NCI-H748 (cell line): ENCODE measurements at regions not wholly inside any gene's neighbourhood (a gene's known extent, or its start where the extent isn't known, plus 50 kb on each side); places are given as distances from the start of the nearest gene placed in this dataset.

Source experiments
- DNase-seq: peaks from one replicate; lab custom pipeline; 2025; ENCODE audit not compliant: unreplicated experiment; lab: John Stamatoyannopoulos, UW

DNA sequence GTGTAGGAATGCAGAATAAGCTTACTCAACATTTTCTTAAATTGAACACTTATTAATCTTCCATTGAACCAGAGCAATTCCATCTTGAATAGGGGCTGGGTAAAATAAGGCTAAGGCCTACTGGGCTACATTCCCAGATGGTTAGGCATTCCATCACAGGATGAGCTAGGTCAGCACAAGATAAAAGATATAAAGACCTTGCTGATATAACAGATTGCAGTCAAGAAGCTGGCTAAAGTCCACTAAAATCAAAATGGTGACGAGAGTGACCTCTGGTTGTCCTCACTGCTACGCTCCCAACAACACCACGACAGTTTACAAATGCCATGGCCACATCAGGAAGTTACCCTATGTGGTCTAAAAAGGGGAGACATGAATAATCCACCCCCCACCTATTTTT lies 156.1 kb downstream of the NXNL2 start:
- DNase-seq, result no peak

DNA sequence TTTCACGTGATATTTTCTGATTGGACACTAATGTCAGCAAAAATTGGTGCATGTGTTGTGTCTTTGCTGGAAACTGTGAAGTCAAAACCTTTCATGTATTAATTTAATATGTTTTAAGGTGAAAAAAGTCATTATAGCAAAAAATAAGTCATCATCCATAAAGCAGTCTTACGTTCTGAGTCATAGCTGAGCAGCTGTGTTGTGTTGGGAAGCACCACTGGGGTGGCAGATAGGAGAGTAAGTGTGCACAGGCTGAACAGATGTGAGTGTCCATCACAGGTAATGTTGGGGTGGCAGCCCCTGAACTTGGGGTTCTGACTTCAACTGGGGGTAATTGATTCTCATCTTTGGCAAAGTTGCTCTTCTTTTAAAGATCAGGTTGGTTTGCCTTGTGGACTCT lies 156.8 kb downstream of the NXNL2 start:
- DNase-seq, result no peak

DNA sequence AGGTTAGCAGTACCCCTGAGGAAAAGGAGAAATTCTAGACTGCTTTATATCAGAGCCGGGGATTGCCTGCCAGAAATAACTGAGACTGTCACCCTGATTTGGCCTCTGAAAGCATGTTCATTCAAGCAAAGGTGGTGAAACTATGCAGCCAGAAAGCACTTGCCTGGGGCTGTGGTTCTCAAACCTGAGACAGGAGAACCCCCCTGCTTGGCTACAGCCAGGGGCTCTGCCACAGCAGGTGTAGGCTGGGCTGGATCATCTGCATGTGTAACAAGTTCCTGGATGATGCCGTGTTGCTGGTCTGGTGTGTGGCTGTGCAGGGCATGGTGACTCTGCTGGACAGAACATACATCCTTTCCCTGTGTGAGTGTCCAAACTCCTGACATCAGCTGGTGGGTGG lies 157.8 kb downstream of the NXNL2 start:
- no peak for DNase-seq

DNA sequence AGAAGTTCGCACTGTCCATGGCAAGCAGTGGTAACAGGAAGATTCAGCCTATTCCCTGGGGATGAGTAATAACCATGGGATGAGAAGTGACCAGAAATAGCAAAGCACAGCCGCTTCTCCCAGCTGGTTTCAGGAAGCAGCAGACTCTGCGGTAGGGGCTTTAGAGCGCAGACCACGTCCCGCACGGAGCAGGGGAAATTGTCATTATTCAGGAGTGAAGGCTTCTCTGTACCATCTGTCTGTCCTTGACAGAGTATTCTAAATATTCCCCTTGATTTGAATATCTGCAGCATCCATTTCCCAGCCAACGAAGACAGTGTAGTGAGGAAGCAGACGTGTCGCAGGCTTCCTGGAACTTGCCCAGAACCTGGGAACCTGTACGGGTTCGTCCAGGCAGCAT lies 159.6 kb downstream of the NXNL2 start:
- DNase-seq, result peak; percentile 4

DNA sequence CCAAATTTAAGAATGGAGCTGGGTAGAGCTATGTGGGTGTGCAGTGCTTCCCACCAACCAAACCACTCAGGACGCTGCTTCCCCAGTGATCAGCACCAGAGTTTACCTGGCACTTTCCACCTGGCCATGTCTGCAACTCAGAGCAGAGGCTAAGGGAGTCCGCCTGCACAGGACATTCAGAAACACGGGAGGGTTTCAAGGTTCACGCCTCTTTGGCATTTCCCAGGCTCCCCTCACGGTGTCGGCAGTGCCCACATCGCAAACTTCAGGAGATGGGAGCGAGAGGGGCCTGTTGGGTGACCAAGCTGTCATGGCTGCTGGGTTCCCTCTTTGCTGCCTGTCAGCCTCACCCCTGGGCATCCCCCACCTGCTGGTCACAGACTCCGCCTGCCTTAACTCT lies 161.5 kb downstream of the NXNL2 start:
- DNase-seq, result no peak

DNA sequence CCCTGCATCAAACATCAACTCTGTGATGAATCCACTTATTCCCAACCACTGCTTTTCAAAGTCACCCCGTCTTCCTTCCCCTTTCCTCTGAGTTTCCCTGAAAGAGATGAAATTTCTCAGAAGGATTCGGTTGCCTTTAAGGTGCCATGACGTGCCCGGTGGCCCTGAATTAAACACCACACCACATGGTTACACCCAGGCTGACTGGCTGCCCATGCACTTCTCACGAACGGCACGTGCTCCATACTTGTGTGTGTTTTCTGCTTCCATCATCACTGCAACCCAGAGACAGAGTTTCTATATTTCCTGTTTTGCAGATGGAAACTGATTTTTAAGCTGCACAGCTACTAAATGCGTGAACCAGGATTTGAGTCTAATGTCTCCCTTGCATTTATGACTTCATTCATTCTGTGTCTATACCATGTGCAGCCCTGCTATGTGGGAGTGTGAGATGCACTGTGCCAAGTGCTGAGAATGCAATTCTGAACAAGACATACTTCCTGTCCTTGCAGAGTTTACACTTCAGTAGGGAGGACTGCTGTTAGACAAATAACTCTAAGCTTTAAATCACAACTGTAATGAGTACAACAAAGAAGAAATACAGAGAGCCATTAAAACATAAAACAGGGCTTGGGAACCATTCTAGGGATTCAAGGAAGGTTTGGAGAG lies 162.9 kb downstream of the NXNL2 start:
- DNase-seq, result peak; percentile 6

DNA sequence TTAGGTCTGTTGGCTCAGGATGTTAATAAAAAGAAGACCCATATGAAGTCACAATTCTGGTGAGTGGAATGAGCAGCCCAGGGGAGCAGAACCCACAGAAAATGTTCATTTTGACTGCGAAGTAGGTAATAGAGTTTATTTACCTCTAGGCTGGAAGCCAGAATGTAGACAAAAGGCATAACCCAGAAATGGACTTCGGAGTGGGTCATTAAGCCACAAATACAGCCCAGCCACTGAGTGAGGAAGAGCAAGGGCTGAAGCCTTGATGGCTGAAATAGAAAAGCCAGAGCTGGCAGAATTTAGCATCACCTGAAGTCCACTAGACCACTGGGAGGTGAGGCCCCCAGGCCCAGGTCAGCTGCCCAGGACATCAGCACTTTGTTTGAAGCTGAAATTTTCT lies 168.0 kb downstream of the NXNL2 start:
- no peak for DNase-seq

DNA sequence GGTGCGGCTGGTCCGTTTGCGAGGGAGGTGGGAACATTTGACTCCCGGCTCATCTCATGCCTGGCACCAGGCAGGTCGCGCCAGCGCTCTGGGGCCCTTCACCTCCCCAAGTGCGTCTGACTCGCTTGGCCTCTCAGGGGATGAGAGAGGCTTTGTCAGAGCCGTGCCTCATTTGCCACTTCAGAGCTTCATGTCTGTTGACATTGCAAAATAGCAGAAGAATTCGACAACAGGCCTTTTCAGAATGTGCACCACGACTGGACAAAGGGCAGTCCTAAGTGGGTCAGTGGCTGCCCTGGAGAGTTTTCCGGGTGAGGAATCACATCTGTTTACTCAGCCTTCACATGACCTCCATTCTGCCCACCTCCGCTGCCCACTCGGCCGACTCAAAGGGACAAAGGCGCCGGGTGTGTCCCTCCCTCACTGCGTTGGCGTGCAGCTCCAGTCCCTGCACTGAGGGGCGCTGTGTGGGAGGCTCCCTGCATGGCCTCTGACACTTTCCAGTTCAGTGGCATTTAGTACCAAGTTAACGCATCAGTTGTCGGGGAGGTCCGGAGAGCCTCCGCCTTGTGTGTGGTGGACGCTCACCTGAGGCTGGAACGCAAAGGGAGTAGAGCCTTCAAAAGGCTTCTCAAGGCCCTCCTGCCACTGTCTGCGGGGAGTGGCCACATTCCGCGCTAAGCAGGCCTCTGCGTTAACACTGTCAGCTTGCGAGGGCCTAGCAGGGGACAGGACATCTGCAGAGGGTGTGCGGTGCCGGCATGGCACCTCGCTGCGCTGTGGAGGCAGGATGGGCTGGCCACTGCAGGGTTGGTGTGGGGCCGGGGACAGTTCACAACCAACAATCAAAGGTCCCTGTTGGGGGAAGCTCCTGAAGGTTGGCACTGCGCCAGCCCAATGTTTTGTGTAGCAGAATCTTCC lies 171.5 kb downstream of the NXNL2 start:
- peak; percentile 79 for DNase-seq

DNA sequence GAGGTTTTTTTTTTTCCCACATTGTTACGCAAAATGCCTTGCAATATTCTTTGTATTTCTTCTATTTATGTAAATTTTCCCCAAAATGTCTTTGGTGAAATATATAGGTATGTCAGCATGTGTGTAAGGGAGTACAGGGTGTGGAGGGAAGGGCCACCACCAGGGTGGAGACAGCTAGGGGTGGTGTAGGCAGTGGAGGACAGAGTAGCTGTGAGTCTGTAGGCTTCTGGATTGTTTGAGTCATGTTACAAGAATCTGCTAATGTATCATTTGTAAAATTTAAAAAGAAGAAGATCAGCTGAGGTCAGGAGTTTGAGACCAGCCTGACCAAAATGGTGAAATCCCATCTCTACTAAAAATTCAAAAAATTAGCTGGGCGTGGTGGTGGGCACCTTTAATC lies 175.5 kb downstream of the NXNL2 start:
- no peak for DNase-seq

DNA sequence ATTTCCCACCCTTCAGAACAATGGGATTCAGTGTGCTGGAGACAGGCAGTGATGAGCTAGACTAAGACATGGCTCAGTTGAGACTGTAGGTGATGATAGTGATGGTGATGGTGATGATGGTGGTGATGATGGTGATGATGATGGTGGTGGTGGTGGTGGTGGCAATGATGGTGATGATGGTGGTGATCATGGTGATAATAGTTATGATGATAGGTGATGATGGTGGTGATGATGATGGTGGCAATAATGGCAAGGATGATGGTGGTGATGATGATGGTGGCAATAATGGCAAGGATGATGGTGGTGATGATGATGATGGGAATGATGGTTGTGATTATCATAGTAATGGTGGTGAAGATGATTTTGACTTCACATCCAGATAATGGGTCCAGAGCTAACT lies 176.7 kb downstream of the NXNL2 start:
- DNase-seq, result no peak

DNA sequence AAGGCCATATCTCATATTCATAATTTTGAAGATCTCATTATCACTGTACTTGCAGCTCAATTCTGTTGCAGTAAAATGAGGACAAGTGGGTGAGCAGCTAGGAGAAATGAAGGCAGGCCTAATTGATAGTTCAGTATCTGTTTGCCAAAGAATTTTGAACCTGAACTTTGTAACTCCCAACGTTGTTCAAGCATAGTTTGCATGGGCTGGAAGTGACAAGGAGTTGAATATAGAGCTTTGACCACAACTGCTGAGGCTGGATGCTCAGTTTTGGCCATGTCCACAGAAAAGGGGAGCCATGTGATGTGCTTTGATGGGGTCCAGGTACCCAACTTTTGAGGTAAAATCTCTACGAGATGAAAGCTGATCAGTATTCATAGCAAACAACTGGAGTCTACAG lies 177.5 kb downstream of the NXNL2 start:
- no peak for DNase-seq

DNA sequence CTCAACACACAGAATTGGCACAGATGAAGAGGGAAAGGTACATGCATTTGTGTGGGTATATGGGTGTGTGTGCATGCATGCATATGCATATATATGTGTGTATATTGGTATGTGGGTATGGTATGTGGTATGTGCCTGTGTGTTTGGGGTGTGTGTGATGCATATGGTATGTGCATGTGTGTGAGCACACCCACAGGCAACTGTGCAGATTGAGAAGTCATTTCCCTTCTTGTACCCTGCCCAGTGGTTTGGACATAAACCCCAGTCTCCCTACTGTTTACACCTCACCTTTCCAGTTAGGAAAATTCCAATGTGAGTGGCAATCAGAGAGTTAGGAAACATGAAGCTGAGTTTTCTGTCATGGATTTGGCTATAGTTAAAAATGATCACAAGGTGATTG lies 178.0 kb downstream of the NXNL2 start:
- DNase-seq, result no peak

DNA sequence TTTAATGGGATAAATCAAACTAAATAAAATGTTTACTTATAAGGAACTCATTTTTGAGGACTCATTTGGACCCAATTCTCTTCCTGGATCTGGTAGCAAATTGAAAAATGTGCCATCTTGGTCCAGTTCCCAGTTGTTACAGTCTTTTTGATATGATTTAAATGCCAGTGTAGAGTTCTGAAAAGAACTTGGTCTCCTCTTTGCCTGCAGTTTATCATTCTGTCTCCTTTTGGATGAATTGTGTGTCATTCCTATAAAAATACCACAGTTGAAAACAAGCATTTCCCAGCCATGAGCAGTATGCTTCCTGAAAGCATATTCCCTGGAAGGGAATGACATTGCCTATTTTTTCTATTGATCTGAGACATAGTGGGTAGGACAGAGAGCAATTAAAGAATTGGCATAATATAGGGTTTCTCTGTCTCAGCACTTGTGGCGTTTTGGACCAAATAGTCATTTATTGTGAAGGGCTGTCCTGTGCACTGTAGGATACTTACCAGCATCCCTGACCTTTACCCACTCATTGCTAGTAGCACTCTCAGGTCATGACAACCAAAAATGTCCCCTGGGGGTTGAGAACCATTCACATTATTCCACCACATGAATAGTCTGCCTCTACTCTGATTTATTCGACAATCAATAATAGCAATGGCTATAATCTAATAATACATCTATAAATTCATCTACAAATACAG lies 181.8 kb downstream of the NXNL2 start:
- DNase-seq, result no peak

DNA sequence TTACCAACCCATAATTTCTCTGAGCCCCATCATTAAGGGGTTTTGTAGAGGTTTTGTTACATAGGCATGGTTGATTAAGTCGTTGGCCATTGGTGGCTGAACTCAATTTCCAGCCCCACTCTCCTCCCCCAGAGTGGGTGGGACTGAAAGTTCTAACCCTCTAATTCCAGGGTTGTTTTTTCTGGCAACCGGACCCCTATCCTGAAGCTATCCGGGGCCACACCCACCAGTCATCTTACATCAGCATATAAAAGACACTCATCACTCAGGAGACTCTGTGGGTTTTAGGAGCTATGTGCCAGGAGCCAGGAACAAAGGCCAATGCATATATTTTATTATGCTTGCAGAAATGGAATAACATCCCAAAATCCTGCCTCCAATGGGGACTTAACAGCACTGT lies 186.0 kb downstream of the NXNL2 start:
- no peak for DNase-seq

DNA sequence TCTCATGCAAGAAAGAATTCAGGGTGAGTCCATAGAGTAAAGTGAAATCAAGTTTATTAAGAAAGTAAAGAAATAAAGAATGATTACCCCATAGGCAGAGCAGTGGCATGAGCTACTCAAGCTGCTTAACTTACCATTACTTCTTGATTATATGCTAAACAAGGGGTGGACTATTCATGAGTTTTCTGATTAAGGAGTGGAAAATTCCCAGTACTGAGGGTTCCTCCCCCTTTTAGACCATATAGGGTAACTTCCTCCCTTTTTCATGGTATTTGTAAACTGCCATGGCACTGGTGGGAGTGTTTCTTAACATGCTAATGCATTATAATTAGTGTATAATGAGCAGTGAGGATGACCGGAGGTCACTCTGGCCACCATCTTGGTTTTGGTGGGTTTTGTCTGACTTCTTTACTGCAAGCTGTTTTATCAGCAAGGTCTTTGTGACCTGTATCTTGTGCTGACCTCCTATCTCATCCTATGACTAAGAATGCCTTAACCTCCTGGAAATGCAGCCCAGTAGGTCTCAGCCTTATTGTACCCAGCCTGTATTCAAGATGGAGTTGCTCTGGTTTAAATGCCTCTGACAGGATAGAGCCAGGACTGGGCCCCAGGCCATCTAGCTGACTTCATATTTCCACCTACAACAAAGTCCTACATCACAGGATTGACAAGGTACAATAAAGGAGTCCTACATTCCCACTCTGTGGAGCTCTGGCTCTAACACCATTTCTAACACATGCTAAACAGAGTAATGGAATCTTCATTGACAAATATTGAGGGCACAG lies 186.7 kb downstream of the NXNL2 start:
- no peak for DNase-seq

DNA sequence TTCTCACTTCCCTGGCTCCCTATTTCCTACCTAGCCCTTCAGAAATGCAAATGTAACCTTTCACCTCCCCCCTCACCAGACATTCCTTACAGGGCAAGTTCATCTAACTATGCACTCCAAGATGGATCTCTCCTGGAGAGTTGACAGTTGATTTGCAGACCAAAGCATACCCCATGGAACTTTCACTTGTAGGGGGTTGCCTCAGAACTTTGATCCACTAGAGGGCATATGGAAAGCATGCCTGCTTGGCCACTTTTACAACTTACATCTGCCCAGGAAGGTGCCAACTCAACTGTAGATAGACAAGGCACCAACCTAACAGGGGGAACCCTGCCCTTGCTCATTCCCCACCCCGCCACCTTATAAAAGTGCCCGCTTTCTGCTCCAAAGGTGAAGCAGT lies 187.8 kb downstream of the NXNL2 start:
- no peak for DNase-seq

DNA sequence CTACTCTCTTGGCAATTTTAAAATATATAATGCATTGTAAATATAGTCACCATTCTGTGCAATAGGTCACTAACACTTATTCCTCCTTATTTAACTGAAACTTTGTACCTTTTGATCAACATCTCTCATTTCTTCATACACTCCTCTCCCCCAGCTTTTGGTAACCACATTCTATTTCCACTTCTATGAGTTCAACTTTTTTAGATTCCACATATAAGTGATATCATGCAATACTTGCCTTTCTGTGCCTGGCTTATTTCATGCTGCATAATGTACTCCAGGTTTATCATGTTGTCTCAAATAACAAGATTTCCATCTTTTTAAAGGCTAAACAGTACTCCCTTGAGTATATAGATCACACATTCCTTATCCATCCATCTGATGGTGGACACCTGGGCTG lies 188.8 kb downstream of the NXNL2 start:
- DNase-seq, result no peak

DNA sequence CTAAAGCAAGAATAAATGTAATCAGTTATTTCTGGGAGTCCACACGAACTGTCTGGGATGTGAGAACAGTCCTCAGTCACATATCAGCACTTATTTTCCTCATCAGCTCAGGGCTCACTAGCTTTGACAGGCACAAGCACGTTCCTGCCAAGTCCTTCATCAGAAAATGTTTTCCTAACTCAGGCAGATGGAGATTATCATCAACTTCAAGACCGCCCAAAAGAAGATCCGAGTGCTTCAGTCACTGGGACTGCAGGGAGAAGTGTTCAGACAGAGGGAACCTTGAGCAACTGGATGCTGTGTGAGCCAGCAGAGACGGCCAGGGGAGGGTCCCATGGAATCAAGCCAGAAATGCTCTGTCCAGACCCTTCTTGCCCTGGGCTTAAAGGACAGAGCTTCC lies 189.4 kb downstream of the NXNL2 start:
- DNase-seq, result no peak

DNA sequence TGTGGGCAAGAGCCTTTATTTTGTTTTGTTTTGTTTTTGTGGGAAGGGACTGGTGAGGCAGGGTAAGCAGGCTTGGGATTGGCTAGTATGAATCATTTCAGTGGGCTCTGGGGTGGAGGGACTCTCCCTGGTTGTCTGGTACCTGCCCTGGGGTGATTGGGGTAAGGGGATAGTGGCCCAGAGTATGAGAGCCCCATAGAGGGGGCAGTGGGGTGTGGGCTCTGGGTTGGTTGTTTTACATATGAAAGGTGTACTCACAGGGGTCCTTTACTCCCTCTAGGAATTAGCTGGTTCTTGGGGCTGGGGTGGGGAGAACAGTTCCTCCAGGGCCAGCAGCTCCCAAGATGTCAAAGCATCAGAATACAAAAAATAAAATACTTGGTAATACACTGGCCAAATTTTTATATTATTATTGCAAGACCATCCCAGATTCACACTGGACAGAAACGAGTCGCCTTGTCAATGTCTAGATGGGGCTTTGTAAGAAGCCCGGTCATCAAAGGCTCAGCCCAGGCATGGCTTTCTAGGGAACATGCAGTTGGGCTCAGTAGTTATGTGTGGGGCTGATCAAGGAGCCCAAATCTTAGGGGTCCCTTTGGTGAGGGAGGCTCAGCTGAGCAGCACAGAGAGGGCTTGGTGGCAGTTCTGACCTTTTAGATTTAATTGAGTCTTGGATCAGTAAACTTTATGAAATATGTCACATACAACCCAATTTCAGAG lies 190.5 kb downstream of the NXNL2 start:
- DNase-seq, result no peak

DNA sequence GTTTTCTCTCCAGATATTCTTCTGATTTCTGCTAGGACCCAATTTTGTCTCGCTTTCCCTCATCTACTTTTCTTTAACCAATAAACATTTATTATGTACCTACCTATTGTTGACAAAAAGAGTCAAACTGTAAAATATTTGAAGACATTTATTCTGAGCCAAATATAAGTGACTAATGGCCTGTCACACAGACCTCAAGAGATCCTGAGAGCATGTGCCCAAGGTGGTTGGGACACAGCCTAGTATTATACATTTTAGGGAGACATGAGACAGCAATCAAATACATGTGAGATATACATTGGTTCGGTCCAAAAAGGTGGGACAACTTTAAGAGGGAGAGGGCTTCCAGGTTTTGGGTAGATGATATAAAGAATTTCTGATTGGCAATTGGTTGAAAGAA lies 191.8 kb downstream of the NXNL2 start:
- no peak for DNase-seq

DNA sequence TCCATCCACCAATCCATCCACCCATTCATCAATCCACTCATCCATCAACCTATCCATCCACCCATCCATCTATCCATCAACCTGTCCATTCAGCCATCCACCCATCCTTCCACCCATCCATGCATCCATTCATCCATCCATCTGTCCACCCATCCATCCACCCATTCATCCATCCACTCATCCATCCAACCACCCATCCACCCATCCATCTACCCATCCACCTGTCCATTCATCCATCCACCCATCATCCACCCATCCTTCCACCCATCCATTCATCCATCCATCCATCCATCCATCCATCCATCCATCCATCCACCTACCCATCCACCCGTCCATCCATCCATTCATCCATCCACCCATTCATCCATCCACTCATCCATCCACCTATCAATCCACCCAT lies 195.8 kb downstream of the NXNL2 start:
- no peak for DNase-seq
